ENCODE measurements at regions not wholly inside any gene's neighbourhood (a gene's known extent, or its start where the extent isn't known, plus 50 kb on each side); places are given as distances from the start of the nearest gene placed in this dataset.

DNA sequence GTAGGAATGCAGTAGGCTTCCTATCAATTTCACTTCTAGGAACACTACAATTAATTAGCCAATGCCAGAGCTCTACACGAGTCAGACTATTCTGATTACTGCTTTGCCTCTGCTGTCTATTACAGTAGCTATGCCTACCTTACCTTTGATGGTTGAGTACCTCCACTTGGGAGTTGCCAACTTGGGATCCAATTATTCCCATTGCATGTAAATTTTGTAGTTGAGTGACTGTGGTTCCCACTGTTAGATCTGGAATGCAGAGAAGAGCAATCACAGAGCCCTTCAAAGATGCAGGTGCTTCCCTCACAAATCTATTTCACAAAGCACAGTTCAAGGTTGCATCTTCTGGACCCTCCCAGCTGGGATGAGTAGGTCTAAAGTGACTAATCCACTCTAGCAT lies 62.9 kb upstream of the AASS start:
- Histone ChIP-seq H3K27me3 (ENCODE audit: insufficient read depth) (no peaks in the 10 kb centered on the region), H4K20me1 (replicated peaks; ENCODE audit: insufficient read depth) (no peaks in the 10 kb centered on the region), H3K9me2 (ENCODE audit: insufficient read depth) (peaks cover 24% of the 10 kb centered on the region), H3K4me1 (ENCODE audit: insufficient read depth) (no peaks in the 10 kb centered on the region), H3K4me3 (no peak overlapping the region), H3K4me2 (no peak overlapping the region), H2AFZ (no peak overlapping the region), H3K27ac (ENCODE audit: low read depth) (no peak overlapping the region), H3K36me3 (ENCODE audit: insufficient read depth) (0 out of 2 replicates have a peak, but pooled peaks cover 5% of the 10 kb centered on the region), H3K79me2 (replicated peaks; ENCODE audit: insufficient read depth) (no peaks in the 10 kb centered on the region), H3F3A (replicated peaks; ENCODE audit: low read depth) (no peaks in the 10 kb centered on the region)
- Mint-ChIP-seq H3K27me3 (ENCODE audit: insufficient read depth, low read depth, poor library complexity) (no peaks in the 10 kb centered on the region), H3K36me3 (ENCODE audit: low read depth) (peaks cover 47% of the 10 kb centered on the region), H3K27ac (no peak overlapping the region), H3K4me1 (no peaks in the 10 kb centered on the region), H3K9me3 (peaks cover 34% of the 10 kb centered on the region), H3K4me3 (no peak overlapping the region)
- DNase-seq (ENCODE audit: low spot score) (no peak), ATAC-seq (no peak)
- no peak for TF ChIP-seq JUNB (IDR thresholded peaks at IDR 0.05; ENCODE audit: unreplicated experiment)
- TF ChIP-seq, protein P1, sequence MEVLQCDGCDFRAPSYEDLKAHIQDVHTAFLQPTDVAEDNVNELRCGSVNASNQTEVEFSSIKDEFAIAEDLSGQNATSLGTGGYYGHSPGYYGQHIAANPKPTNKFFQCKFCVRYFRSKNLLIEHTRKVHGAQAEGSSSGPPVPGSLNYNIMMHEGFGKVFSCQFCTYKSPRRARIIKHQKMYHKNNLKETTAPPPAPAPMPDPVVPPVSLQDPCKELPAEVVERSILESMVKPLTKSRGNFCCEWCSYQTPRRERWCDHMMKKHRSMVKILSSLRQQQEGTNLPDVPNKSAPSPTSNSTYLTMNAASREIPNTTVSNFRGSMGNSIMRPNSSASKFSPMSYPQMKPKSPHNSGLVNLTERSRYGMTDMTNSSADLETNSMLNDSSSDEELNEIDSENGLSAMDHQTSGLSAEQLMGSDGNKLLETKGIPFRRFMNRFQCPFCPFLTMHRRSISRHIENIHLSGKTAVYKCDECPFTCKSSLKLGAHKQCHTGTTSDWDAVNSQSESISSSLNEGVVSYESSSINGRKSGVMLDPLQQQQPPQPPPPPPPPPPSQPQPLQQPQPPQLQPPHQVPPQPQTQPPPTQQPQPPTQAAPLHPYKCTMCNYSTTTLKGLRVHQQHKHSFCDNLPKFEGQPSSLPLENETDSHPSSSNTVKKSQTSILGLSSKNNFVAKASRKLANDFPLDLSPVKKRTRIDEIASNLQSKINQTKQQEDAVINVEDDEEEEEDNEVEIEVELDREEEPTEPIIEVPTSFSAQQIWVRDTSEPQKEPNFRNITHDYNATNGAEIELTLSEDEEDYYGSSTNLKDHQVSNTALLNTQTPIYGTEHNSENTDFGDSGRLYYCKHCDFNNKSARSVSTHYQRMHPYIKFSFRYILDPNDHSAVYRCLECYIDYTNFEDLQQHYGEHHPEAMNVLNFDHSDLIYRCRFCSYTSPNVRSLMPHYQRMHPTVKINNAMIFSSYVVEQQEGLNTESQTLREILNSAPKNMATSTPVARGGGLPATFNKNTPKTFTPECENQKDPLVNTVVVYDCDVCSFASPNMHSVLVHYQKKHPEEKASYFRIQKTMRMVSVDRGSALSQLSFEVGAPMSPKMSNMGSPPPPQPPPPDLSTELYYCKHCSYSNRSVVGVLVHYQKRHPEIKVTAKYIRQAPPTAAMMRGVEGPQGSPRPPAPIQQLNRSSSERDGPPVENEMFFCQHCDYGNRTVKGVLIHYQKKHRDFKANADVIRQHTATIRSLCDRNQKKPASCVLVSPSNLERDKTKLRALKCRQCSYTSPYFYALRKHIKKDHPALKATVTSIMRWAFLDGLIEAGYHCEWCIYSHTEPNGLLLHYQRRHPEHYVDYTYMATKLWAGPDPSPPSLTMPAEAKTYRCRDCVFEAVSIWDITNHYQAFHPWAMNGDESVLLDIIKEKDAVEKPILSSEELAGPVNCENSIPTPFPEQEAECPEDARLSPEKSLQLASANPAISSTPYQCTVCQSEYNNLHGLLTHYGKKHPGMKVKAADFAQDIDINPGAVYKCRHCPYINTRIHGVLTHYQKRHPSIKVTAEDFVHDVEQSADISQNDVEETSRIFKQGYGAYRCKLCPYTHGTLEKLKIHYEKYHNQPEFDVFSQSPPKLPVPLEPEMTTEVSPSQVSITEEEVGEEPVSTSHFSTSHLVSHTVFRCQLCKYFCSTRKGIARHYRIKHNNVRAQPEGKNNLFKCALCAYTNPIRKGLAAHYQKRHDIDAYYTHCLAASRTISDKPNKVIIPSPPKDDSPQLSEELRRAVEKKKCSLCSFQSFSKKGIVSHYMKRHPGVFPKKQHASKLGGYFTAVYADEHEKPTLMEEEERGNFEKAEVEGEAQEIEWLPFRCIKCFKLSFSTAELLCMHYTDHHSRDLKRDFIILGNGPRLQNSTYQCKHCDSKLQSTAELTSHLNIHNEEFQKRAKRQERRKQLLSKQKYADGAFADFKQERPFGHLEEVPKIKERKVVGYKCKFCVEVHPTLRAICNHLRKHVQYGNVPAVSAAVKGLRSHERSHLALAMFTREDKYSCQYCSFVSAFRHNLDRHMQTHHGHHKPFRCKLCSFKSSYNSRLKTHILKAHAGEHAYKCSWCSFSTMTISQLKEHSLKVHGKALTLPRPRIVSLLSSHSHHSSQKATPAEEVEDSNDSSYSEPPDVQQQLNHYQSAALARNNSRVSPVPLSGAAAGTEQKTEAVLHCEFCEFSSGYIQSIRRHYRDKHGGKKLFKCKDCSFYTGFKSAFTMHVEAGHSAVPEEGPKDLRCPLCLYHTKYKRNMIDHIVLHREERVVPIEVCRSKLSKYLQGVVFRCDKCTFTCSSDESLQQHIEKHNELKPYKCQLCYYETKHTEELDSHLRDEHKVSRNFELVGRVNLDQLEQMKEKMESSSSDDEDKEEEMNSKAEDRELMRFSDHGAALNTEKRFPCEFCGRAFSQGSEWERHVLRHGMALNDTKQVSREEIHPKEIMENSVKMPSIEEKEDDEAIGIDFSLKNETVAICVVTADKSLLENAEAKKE (CRISPR knock-in tag; IDR thresholded peaks at IDR 0.05), result no peak
- TF ChIP-seq, protein P2, sequence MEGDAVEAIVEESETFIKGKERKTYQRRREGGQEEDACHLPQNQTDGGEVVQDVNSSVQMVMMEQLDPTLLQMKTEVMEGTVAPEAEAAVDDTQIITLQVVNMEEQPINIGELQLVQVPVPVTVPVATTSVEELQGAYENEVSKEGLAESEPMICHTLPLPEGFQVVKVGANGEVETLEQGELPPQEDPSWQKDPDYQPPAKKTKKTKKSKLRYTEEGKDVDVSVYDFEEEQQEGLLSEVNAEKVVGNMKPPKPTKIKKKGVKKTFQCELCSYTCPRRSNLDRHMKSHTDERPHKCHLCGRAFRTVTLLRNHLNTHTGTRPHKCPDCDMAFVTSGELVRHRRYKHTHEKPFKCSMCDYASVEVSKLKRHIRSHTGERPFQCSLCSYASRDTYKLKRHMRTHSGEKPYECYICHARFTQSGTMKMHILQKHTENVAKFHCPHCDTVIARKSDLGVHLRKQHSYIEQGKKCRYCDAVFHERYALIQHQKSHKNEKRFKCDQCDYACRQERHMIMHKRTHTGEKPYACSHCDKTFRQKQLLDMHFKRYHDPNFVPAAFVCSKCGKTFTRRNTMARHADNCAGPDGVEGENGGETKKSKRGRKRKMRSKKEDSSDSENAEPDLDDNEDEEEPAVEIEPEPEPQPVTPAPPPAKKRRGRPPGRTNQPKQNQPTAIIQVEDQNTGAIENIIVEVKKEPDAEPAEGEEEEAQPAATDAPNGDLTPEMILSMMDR (conservative IDR thresholded peaks at IDR 0.05; ENCODE audit: low read depth in 2 of 2), result no peak
- no peak for TF ChIP-seq POLR2AphosphoS5 (IDR thresholded peaks at IDR 0.05; ENCODE audit: low read depth)
- no peak for TF ChIP-seq EZH2 (IDR thresholded peaks at IDR 0.05; ENCODE audit: low read depth, unreplicated experiment)
- no peak for TF ChIP-seq ZNF114 (CRISPR knock-in tag; IDR thresholded peaks at IDR 0.05)
- no peak for TF ChIP-seq CREB1 (CRISPR knock-in tag; IDR thresholded peaks at IDR 0.05; ENCODE audit: low read depth)
- no peak for TF ChIP-seq NANOG (IDR thresholded peaks at IDR 0.05; ENCODE audit: borderline replicate concordance)
- TF ChIP-seq, protein P3, sequence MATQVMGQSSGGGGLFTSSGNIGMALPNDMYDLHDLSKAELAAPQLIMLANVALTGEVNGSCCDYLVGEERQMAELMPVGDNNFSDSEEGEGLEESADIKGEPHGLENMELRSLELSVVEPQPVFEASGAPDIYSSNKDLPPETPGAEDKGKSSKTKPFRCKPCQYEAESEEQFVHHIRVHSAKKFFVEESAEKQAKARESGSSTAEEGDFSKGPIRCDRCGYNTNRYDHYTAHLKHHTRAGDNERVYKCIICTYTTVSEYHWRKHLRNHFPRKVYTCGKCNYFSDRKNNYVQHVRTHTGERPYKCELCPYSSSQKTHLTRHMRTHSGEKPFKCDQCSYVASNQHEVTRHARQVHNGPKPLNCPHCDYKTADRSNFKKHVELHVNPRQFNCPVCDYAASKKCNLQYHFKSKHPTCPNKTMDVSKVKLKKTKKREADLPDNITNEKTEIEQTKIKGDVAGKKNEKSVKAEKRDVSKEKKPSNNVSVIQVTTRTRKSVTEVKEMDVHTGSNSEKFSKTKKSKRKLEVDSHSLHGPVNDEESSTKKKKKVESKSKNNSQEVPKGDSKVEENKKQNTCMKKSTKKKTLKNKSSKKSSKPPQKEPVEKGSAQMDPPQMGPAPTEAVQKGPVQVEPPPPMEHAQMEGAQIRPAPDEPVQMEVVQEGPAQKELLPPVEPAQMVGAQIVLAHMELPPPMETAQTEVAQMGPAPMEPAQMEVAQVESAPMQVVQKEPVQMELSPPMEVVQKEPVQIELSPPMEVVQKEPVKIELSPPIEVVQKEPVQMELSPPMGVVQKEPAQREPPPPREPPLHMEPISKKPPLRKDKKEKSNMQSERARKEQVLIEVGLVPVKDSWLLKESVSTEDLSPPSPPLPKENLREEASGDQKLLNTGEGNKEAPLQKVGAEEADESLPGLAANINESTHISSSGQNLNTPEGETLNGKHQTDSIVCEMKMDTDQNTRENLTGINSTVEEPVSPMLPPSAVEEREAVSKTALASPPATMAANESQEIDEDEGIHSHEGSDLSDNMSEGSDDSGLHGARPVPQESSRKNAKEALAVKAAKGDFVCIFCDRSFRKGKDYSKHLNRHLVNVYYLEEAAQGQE (IDR thresholded peaks at IDR 0.05; ENCODE audit: unreplicated experiment), result no peak
- no peak for TF ChIP-seq ZNF331 (CRISPR knock-in tag; IDR thresholded peaks at IDR 0.05; ENCODE audit: low read depth)
- TF ChIP-seq, protein P4, sequence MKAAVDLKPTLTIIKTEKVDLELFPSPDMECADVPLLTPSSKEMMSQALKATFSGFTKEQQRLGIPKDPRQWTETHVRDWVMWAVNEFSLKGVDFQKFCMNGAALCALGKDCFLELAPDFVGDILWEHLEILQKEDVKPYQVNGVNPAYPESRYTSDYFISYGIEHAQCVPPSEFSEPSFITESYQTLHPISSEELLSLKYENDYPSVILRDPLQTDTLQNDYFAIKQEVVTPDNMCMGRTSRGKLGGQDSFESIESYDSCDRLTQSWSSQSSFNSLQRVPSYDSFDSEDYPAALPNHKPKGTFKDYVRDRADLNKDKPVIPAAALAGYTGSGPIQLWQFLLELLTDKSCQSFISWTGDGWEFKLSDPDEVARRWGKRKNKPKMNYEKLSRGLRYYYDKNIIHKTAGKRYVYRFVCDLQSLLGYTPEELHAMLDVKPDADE (IDR thresholded peaks at IDR 0.05), result no peak
- TF ChIP-seq STAT1 (IDR thresholded peaks at IDR 0.05; ENCODE audit: unreplicated experiment), result no peak
- no peak for TF ChIP-seq EZH2phosphoT487 (IDR thresholded peaks at IDR 0.05; ENCODE audit: unreplicated experiment)

Measured in GM23338 (cell line).